ENCODE measurements at regions not wholly inside any gene's neighbourhood (a gene's known extent, or its start where the extent isn't known, plus 50 kb on each side); places are given as distances from the start of the nearest gene placed in this dataset.
A peak's percentile ranks its signal among the peaks of the same experiment; 100 is the strongest.

GRCh38 chr2:111663471-111664274 lies 220.3 kb downstream of the ANAPC1 start:
- no TSS peak for BruUV-seq (replicated peaks)
- no peak overlapping the region for H2AFZ ChIP-seq (ENCODE audit: low read depth, low read length)
- no peaks in the 10 kb centered on the region for H3K9me1 ChIP-seq (replicated peaks; ENCODE audit: control insufficient read depth, extremely low read depth, insufficient read depth, low read length)
- H3K4me2 ChIP-seq (ENCODE audit: insufficient read depth, low read length): no peak overlapping the region
- H3K27ac ChIP-seq (ENCODE audit: insufficient read depth, low read depth, low read length): no peak overlapping the region
- no peaks in the 10 kb centered on the region for H4K20me1 ChIP-seq (replicated peaks; ENCODE audit: control insufficient read depth, extremely low read depth, insufficient read depth, low read length)
- FAIRE-seq (peak; percentile 33), DNase-seq (ENCODE audit: low read depth, low spot score) (peak; percentile 16)
- dilution Hi-C loops (cut with MboI; ENCODE audit: extremely low pct_ligation_motif_present, low sequenced_read_pairs): no loop called here
- CTCF ChIA-PET: no interaction called here
- TF ChIP-seq MYC (IDR thresholded peaks at IDR 0.05; ENCODE audit: low read depth, low read length) (no peak), FOS (IDR thresholded peaks at IDR 0.05; ENCODE audit: borderline replicate concordance, insufficient read depth, low read length) (no peak), POLR2AphosphoS5 (IDR thresholded peaks at IDR 0.05; ENCODE audit: insufficient read depth, low read depth, low read length) (no peak), GATA2 (IDR thresholded peaks at IDR 0.05; ENCODE audit: insufficient read depth, insufficient read length, low read depth, low read length) (no peak), JUN (IDR thresholded peaks at IDR 0.05; ENCODE audit: borderline replicate concordance, insufficient read depth, insufficient read length, low read depth) (no peak), MAX (IDR thresholded peaks at IDR 0.05; ENCODE audit: insufficient read depth, insufficient read length) (no peak), EZH2 (IDR thresholded peaks at IDR 0.05; ENCODE audit: borderline replicate concordance, low read depth, low read length, severe bottlenecking) (no peak), POLR2A (IDR thresholded peaks at IDR 0.05; ENCODE audit: low read depth, low read length) (no peak)
- TF ChIP-seq, protein P1, sequence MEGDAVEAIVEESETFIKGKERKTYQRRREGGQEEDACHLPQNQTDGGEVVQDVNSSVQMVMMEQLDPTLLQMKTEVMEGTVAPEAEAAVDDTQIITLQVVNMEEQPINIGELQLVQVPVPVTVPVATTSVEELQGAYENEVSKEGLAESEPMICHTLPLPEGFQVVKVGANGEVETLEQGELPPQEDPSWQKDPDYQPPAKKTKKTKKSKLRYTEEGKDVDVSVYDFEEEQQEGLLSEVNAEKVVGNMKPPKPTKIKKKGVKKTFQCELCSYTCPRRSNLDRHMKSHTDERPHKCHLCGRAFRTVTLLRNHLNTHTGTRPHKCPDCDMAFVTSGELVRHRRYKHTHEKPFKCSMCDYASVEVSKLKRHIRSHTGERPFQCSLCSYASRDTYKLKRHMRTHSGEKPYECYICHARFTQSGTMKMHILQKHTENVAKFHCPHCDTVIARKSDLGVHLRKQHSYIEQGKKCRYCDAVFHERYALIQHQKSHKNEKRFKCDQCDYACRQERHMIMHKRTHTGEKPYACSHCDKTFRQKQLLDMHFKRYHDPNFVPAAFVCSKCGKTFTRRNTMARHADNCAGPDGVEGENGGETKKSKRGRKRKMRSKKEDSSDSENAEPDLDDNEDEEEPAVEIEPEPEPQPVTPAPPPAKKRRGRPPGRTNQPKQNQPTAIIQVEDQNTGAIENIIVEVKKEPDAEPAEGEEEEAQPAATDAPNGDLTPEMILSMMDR (IDR thresholded peaks at IDR 0.05; ENCODE audit: extremely low read depth in 1 of 2, insufficient read depth in 1 of 2, low read depth in 1 of 2, low read length in 2 of 2): no peak
- intact Hi-C loops (cut with micrococcal nuclease): no loop called here
- no peaks in the 10 kb centered on the region for H3K9me3 ChIP-seq (replicated peaks; ENCODE audit: control insufficient read depth, insufficient read depth, low read length)
- no peak overlapping the region for H3K9ac ChIP-seq (replicated peaks; ENCODE audit: extremely low read depth, insufficient read depth, low read length)
- H3K27me3 ChIP-seq (ENCODE audit: control insufficient read depth in 2 of 2, insufficient read depth in 2 of 2, low read length in 2 of 2): no peaks in the 10 kb centered on the region
- POLR2A ChIA-PET: no interaction called here
- H3K79me2 ChIP-seq (ENCODE audit: control insufficient read depth, insufficient read depth, low read length): no peaks in the 10 kb centered on the region
- no peaks in the 10 kb centered on the region for H3K36me3 ChIP-seq (ENCODE audit: control insufficient read depth in 2 of 2, extremely low read depth in 1 of 2, insufficient read depth in 2 of 2, low read length in 2 of 2)
- H3K4me3 ChIP-seq (replicated peaks in 1 of 3; ENCODE audit: insufficient read depth in 1 of 3, low read depth in 1 of 3, low read length in 3 of 3): no peak overlapping the region
- peaks cover 4% of the 10 kb centered on the region for H3K4me1 ChIP-seq (ENCODE audit: control insufficient read depth, extremely low read depth, insufficient read depth, low read length)
